ENCODE measurements at regions not wholly inside any gene's neighbourhood (a gene's known extent, or its start where the extent isn't known, plus 50 kb on each side); places are given as distances from the start of the nearest gene placed in this dataset.

DNA sequence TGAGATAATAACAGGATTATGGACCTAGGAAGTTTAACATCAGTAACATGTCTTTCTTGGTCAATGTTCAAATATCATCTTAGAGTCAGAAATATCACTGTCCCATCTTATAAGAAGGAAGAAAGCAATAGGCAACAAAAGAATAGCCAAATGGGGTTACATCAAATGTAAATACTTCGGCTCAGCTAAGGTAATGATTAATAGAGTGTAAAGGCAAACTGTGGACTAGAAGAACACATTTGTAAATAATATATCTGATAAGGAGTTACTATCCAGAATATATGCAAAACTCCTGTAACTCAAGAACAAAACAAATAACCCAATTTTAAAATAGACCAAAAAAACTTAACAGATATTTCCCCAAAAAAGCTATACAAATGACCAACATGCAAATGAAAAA lies 630.3 kb downstream of the RPS29 start:
- TF ChIP-seq EZH2phosphoT487 (IDR thresholded peaks at IDR 0.05; ENCODE audit: borderline replicate concordance, low read length) (no peak), EZH2 (IDR thresholded peaks at IDR 0.05; ENCODE audit: low read length, unreplicated experiment) (no peak)
- TF ChIP-seq, protein P1, sequence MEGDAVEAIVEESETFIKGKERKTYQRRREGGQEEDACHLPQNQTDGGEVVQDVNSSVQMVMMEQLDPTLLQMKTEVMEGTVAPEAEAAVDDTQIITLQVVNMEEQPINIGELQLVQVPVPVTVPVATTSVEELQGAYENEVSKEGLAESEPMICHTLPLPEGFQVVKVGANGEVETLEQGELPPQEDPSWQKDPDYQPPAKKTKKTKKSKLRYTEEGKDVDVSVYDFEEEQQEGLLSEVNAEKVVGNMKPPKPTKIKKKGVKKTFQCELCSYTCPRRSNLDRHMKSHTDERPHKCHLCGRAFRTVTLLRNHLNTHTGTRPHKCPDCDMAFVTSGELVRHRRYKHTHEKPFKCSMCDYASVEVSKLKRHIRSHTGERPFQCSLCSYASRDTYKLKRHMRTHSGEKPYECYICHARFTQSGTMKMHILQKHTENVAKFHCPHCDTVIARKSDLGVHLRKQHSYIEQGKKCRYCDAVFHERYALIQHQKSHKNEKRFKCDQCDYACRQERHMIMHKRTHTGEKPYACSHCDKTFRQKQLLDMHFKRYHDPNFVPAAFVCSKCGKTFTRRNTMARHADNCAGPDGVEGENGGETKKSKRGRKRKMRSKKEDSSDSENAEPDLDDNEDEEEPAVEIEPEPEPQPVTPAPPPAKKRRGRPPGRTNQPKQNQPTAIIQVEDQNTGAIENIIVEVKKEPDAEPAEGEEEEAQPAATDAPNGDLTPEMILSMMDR (conservative IDR thresholded peaks at IDR 0.05; ENCODE audit: low read depth, low read length), result no peak
- Histone ChIP-seq H3K9me2 (replicated peaks; ENCODE audit: low read length) (no peaks in the 10 kb centered on the region), H3K4me1 (ENCODE audit: insufficient read depth, low read length) (no peaks in the 10 kb centered on the region), H3K4me3 (ENCODE audit: low read length) (no peak overlapping the region), H3K27ac (ENCODE audit: low read length) (no peak overlapping the region), H3K36me3 (ENCODE audit: low read depth, low read length) (no peaks in the 10 kb centered on the region), H3K27me3 (ENCODE audit: low read length) (no peaks in the 10 kb centered on the region), H4K20me1 (ENCODE audit: low read length) (no peaks in the 10 kb centered on the region), H3F3A (ENCODE audit: low read length, unreplicated experiment) (no peaks in the 10 kb centered on the region), H3K4me2 (ENCODE audit: low read length) (no peak overlapping the region), H3K79me2 (ENCODE audit: low read length) (no peaks in the 10 kb centered on the region), H3K9me3 (ENCODE audit: low read length) (no peaks in the 10 kb centered on the region), H2AFZ (ENCODE audit: low read length) (no peak overlapping the region), H3K9ac (ENCODE audit: low read length) (no peak overlapping the region)
- DNase-seq, result no peak
- BruUV-seq (replicated peaks), result no TSS peak
- intact Hi-C loops (cut with micrococcal nuclease), result no loop called here
- CTCF ChIA-PET, result no interaction called here
- POLR2A ChIA-PET (ENCODE audit: unreplicated experiment), result no interaction called here
- ATAC-seq, result no peak

DNA sequence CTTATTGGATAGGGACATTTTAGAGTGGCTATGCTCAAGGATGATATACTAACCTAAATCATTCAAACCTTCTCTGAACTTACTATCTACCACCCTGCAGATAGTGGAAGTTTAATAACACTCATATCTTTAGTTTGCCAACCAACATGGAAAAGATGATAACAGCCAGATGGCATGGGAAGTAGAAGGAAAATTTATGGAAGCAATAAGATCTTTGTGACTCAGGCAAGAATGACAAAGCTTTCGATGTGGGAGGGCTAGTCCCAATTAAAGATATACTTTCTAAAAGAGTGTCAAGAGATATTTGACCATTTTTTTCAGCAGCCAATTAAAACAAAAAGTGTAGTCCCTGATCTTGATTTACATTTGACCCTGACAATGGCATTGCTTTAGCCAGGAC lies 631.7 kb downstream of the RPS29 start:
- intact Hi-C loops (cut with micrococcal nuclease), result no loop called here
- CTCF ChIA-PET, result no interaction called here
- H3K4me2 ChIP-seq (ENCODE audit: low read length), result no peak overlapping the region
- TF ChIP-seq EZH2phosphoT487 (IDR thresholded peaks at IDR 0.05; ENCODE audit: borderline replicate concordance, low read length), result no peak
- TF ChIP-seq, protein P1 (conservative IDR thresholded peaks at IDR 0.05; ENCODE audit: low read depth, low read length), result no peak
- no peak for TF ChIP-seq EZH2 (IDR thresholded peaks at IDR 0.05; ENCODE audit: low read length, unreplicated experiment)
- no TSS peak for BruUV-seq (replicated peaks)
- H3K4me1 ChIP-seq (ENCODE audit: insufficient read depth, low read length), result no peaks in the 10 kb centered on the region
- H2AFZ ChIP-seq (ENCODE audit: low read length), result no peak overlapping the region
- no peak overlapping the region for H3K27ac ChIP-seq (ENCODE audit: low read length)
- H3K9ac ChIP-seq (ENCODE audit: low read length), result no peak overlapping the region
- H3K27me3 ChIP-seq (ENCODE audit: low read length), result no peaks in the 10 kb centered on the region
- no peaks in the 10 kb centered on the region for H3F3A ChIP-seq (ENCODE audit: low read length, unreplicated experiment)
- H3K9me2 ChIP-seq (replicated peaks; ENCODE audit: low read length), result no peaks in the 10 kb centered on the region
- H3K36me3 ChIP-seq (ENCODE audit: low read depth, low read length), result no peaks in the 10 kb centered on the region
- H3K79me2 ChIP-seq (ENCODE audit: low read length), result no peaks in the 10 kb centered on the region
- no peaks in the 10 kb centered on the region for H4K20me1 ChIP-seq (ENCODE audit: low read length)
- DNase-seq, result no peak
- H3K4me3 ChIP-seq (ENCODE audit: low read length), result no peak overlapping the region
- POLR2A ChIA-PET (ENCODE audit: unreplicated experiment), result no interaction called here
- no peak for ATAC-seq
- H3K9me3 ChIP-seq (ENCODE audit: low read length), result no peaks in the 10 kb centered on the region

DNA sequence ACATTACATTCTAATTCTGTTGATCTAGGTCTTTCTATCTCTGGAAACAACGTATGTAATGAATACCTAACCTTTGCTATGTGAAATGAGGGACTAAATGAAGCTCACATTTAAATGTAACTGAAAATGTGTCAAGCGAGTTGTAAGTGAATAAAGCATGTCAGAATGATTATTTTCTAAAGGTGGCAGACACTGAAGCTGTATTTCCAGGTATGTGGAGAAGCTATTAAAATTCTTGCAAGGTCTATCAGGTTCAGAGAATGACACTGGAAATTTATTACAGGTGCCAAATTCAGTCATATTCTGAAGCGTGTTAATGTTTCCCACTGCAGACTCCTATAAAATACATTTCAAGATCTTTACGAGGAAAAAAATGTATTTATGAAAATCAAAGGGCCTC lies 641.4 kb downstream of the RPS29 start:
- Histone ChIP-seq H3K27me3 (ENCODE audit: low read length) (no peaks in the 10 kb centered on the region), H3K4me2 (ENCODE audit: low read length) (no peak overlapping the region), H2AFZ (ENCODE audit: low read length) (no peak overlapping the region), H3K79me2 (ENCODE audit: low read length) (no peaks in the 10 kb centered on the region), H3K27ac (ENCODE audit: low read length) (no peak overlapping the region), H3K4me3 (ENCODE audit: low read length) (no peak overlapping the region), H3K9me2 (replicated peaks; ENCODE audit: low read length) (no peaks in the 10 kb centered on the region), H3K9me3 (ENCODE audit: low read length) (no peaks in the 10 kb centered on the region), H3K4me1 (ENCODE audit: insufficient read depth, low read length) (no peaks in the 10 kb centered on the region), H4K20me1 (ENCODE audit: low read length) (no peaks in the 10 kb centered on the region), H3K9ac (ENCODE audit: low read length) (no peak overlapping the region), H3K36me3 (ENCODE audit: low read depth, low read length) (no peaks in the 10 kb centered on the region), H3F3A (ENCODE audit: low read length, unreplicated experiment) (no peaks in the 10 kb centered on the region)
- ATAC-seq (no peak), DNase-seq (no peak)
- no TSS peak for BruUV-seq (replicated peaks)
- TF ChIP-seq EZH2phosphoT487 (IDR thresholded peaks at IDR 0.05; ENCODE audit: borderline replicate concordance, low read length), result no peak
- TF ChIP-seq EZH2 (IDR thresholded peaks at IDR 0.05; ENCODE audit: low read length, unreplicated experiment), result no peak
- TF ChIP-seq, protein P1 (conservative IDR thresholded peaks at IDR 0.05; ENCODE audit: low read depth, low read length), result no peak
- POLR2A ChIA-PET (ENCODE audit: unreplicated experiment), result no interaction called here
- intact Hi-C loops (cut with micrococcal nuclease), result no loop called here
- CTCF ChIA-PET, result no interaction called here
